ENCODE measurements at regions not wholly inside any gene's neighbourhood (a gene's known extent, or its start where the extent isn't known, plus 50 kb on each side); places are given as distances from the start of the nearest gene placed in this dataset.
"Not testable (repeated sequence)": the region's sequence is repeated elsewhere in the genome, so short reads cannot be mapped to it uniquely, and the experiment has no call there.

- not testable (repeated sequence) for TF ChIP-seq CTCF (IDR thresholded peaks at IDR 0.05); REST (IDR thresholded peaks at IDR 0.05; ENCODE audit: insufficient read depth in 1 of 2, low read depth in 2 of 2, low read length in 1 of 2); POLR2AphosphoS5 (IDR thresholded peaks at IDR 0.05; ENCODE audit: low read depth, low read length); TCF7L2 (IDR thresholded peaks at IDR 0.05; ENCODE audit: low read depth, low read length)
These were observed 440.9 kb downstream of the GOLGA6L6 start for GRCh38 chr15:20100604-20101270.

Data from Panc1 (cell line).